Body of pancreas (tissue), 4 donors: ENCODE measurements at regions not wholly inside any gene's neighbourhood (a gene's known extent, or its start where the extent isn't known, plus 50 kb on each side); places are given as distances from the start of the nearest gene placed in this dataset.
"Not testable (repeated sequence)": the region's sequence is repeated elsewhere in the genome, so short reads cannot be mapped to it uniquely, and the experiment has no call there.

ENCODE experiments used
- ATAC-seq: fragments of 150-250 bp; one replicate; pipeline ENCODE4 v1.9.1; 2016
- DNase-seq, 4 donors: peaks; one replicate each; pipeline ENCODE4 v3.0.0-alpha.2; 2019
- H3K27ac ChIP-seq, 4 donors: fragments of 200-600 bp; sonication (generic); 1 replicate in 3 of 4; 2 replicates in 1 of 4; pipeline versions ENCODE4 v1.5.1 to v1.6.1; 2016 to 2019; ENCODE audit warnings: mild to moderate bottlenecking in 1 of 4, mixed read lengths in 1 of 4, moderate library complexity in 1 of 4
- H3K27me3 ChIP-seq, 2 donors: fragments of 200-600 bp; sonication (generic); one replicate each; pipeline ENCODE4 v1.6.0; 2016; ENCODE audit warnings: mild to moderate bottlenecking in 1 of 2
- H3K36me3 ChIP-seq, 2 donors: fragments of 200-600 bp; sonication (generic); replicated peaks in 1 of 2; 2 replicates each; pipeline ENCODE4 v1.5.1; 2016; ENCODE audit warnings: low read depth in 2 of 2; ENCODE audit not compliant: insufficient read depth in 1 of 2
- H3K4me1 ChIP-seq: fragments of 200-600 bp; sonication (generic); one replicate; pipeline ENCODE4 v1.6.0; 2016
- H3K4me3 ChIP-seq, 2 donors: fragments of 200-600 bp; sonication (generic); 1 replicate in 1 of 2; 2 replicates in 1 of 2; pipeline ENCODE4 v1.5.1; 2016 to 2019
- H3K9me3 ChIP-seq, 3 donors: fragments of 200-600 bp; sonication (generic); 1 replicate in 2 of 3; 2 replicates in 1 of 3; pipeline ENCODE4 v1.5.1; 2016
- CTCF ChIP-seq, 7 experiments: fragments of 450-650 bp in 4 of 7; fragments of 200-600 bp in 3 of 7; sonication (generic) in 3 of 7; IDR thresholded peaks; one replicate each; pipeline ENCODE4 v1.5.1; 2016 to 2019; ENCODE audit warnings: antibody characterized with exemption in 7 of 7
- POLR2A ChIP-seq, 3 donors: fragments of 450-650 bp; IDR thresholded peaks; one replicate each; pipeline ENCODE4 v1.6.1; 2016; ENCODE audit warnings: antibody characterized with exemption in 3 of 3, mild to moderate bottlenecking in 2 of 3
- WGBS, 2 donors: methylation state at CpG; one replicate each; pipeline ENCODE4 v1.1.5; 2017; 5-methylcytosine and 5-hydroxymethylcytosine counted together
- intact Hi-C: fragments of 100-400 bp; cut with DNase I; formaldehyde crosslinking; loops from one replicate; pipeline ENCODE4 v1.15.1; 2023

- intact Hi-C loops: no loop called here
- H3K9me3 ChIP-seq: no peaks in the 10 kb centered on the region
- 90 to 93% methylated on average over 2 of the region's 2 CpGs for WGBS, 2 donors
- no peak for TF ChIP-seq POLR2A (IDR thresholded peaks at IDR 0.05)
- no peak for TF ChIP-seq CTCF (IDR thresholded peaks at IDR 0.05)
- ATAC-seq (no peak), DNase-seq (no peak)
- no peak overlapping the region for H3K27ac ChIP-seq
- H3K27me3 ChIP-seq: no peaks in the 10 kb centered on the region
- no peaks in the 10 kb centered on the region for H3K36me3 ChIP-seq
- no peak overlapping the region for H3K4me3 ChIP-seq
- H3K4me1 ChIP-seq: peaks cover 15% of the 10 kb centered on the region
These were observed 163.1 kb upstream of the AGR3 start for GRCh38 chr7:17044861-17045260.

GRCh38 chr7:17046259-17046658, 164.5 kb upstream of the AGR3 start:
- DNase-seq: no peak
- Histone ChIP-seq H3K9me3 (no peaks in the 10 kb centered on the region), H3K27ac (no peak overlapping the region), H3K4me3 (no peak overlapping the region), H3K36me3 (no peaks in the 10 kb centered on the region), H3K27me3 (no peaks in the 10 kb centered on the region), H3K4me1 (peaks cover 6% of the 10 kb centered on the region)
- 94 to 95% methylated on average over 2 of the region's 2 CpGs for WGBS, 2 donors
- intact Hi-C loops: no loop called here
- no peak for ATAC-seq
- TF ChIP-seq CTCF (IDR thresholded peaks at IDR 0.05) (no peak), POLR2A (IDR thresholded peaks at IDR 0.05) (no peak)

- no peak for ATAC-seq
- intact Hi-C loops: no loop called here
- no peaks in the 10 kb centered on the region for H3K36me3 ChIP-seq
These were observed 164.9 kb upstream of the AGR3 start for GRCh38 chr7:17046666-17047065.

GRCh38 chr7:17053164-17053563, 171.4 kb upstream of the AGR3 start:
- H3K4me1 ChIP-seq, ATAC-seq, H3K27ac ChIP-seq, H3K27me3 ChIP-seq, intact Hi-C loops, H3K36me3 ChIP-seq, H3K9me3 ChIP-seq, DNase-seq, H3K4me3 ChIP-seq: not testable (repeated sequence)
- 76 to 78% methylated on average over 9 of the region's 9 CpGs for WGBS, 2 donors

More at GRCh38 chr7:17046666-17047065, 164.9 kb upstream of the AGR3 start:
- no peaks in the 10 kb centered on the region for H3K27me3 ChIP-seq
- H3K4me3 ChIP-seq: no peak overlapping the region
- peak in 2 of 4 donors; percentile 21 to 32 for DNase-seq
- 43 to 48% methylated on average over 6 of the region's 6 CpGs for WGBS, 2 donors
- no peaks in the 10 kb centered on the region for H3K9me3 ChIP-seq
- no peak overlapping the region for H3K27ac ChIP-seq
- H3K4me1 ChIP-seq: peaks cover 2% of the 10 kb centered on the region
- TF ChIP-seq POLR2A (IDR thresholded peaks at IDR 0.05): no peak
- no peak for TF ChIP-seq CTCF (IDR thresholded peaks at IDR 0.05)

GRCh38 chr7:17054206-17054605, 172.4 kb upstream of the AGR3 start:
- Histone ChIP-seq H3K9me3 (no peaks in the 10 kb centered on the region), H3K4me3 (no peak overlapping the region), H3K36me3 (no peaks in the 10 kb centered on the region), H3K27me3 (no peaks in the 10 kb centered on the region), H3K27ac (no peak overlapping the region), H3K4me1 (no peaks in the 10 kb centered on the region)
- TF ChIP-seq POLR2A (IDR thresholded peaks at IDR 0.05) (no peak), CTCF (IDR thresholded peaks at IDR 0.05) (no peak)
- 71 to 78% methylated on average over 3 of the region's 3 CpGs for WGBS, 2 donors
- DNase-seq (no peak), ATAC-seq (no peak)
- intact Hi-C loops: no loop called here
